ENCODE measurements at regions not wholly inside any gene's neighbourhood (a gene's known extent, or its start where the extent isn't known, plus 50 kb on each side); places are given as distances from the start of the nearest gene placed in this dataset.

- H3K9me3 ChIP-seq (ENCODE audit: insufficient read depth in 2 of 2, low read depth in 1 of 2, low read length in 1 of 2), result peaks cover 2 to 20% of the 10 kb centered on the region in 2 experiments; a peak in 1 of 4 replicates
- H3K9ac ChIP-seq (replicated peaks in 1 of 4; ENCODE audit: extremely low read depth in 1 of 4, low read depth in 3 of 4, low read length in 3 of 4), result no peak overlapping the region
- no peak overlapping the region for H2AFZ ChIP-seq (ENCODE audit: low read length)
- DNase-seq (ENCODE audit: low read depth in 1 of 2, low spot score in 2 of 2) (peak; percentile 13 to 42), FAIRE-seq (no peak)
- no peak overlapping the region for H2BK12ac ChIP-seq (ENCODE audit: low read depth, low read length)
- no peaks in the 10 kb centered on the region for H4K20me1 ChIP-seq (replicated peaks in 1 of 2; ENCODE audit: control insufficient read depth in 1 of 2, insufficient read depth in 2 of 2, low read length in 2 of 2)
- H3K79me2 ChIP-seq (ENCODE audit: control insufficient read depth in 1 of 2, insufficient read depth in 2 of 2, low read length in 2 of 2), result no peaks in the 10 kb centered on the region
- POLR2A ChIA-PET (ENCODE audit: partially characterized antibody), result no interaction called here
- H2BK20ac ChIP-seq (ENCODE audit: low read length), result no peak overlapping the region
- 68% methylated on average over 7 of the region's 7 CpGs; no CpG with 5 or more reads in 1 of the 2 experiments for WGBS, 2 experiments (ENCODE audit: extremely low coverage in 1 of 2, insufficient coverage in 1 of 2, insufficient read length in 1 of 2, insufficient replicate concordance in 2 of 2, low coverage in 1 of 2, low lambda C conversion rate in 2 of 2, missing lambda C conversion rate in 1 of 2)
- no peak overlapping the region for H3K18ac ChIP-seq (ENCODE audit: extremely low read depth, low read length)
- no peak overlapping the region for H3K23ac ChIP-seq (ENCODE audit: insufficient read length)
- H3K4me2 ChIP-seq (ENCODE audit: insufficient read depth in 1 of 2, low read depth in 2 of 2, low read length in 2 of 2), result no peak overlapping the region
- H2BK5ac ChIP-seq (ENCODE audit: low read depth, low read length), result no peak overlapping the region
- TF ChIP-seq CTCF (IDR thresholded peaks at IDR 0.05; ENCODE audit: control extremely low read depth in 1 of 3, insufficient read depth in 1 of 3, low read depth in 1 of 3, low read length in 3 of 3) (peak in 2 of 3 experiments; percentile 6 to 19; a peak in 2 of 4 replicates), TCF12 (IDR thresholded peaks at IDR 0.05; ENCODE audit: low read depth, low read length) (no peak)
- H3K56ac ChIP-seq (replicated peaks; ENCODE audit: insufficient read length, low read depth, low read length), result no peak overlapping the region
- no peak overlapping the region for H3K4ac ChIP-seq (replicated peaks; ENCODE audit: insufficient read length, low read depth, low read length)
- no peaks in the 10 kb centered on the region for H3K36me3 ChIP-seq (ENCODE audit: control insufficient read depth in 2 of 4, insufficient read depth in 4 of 4, low read length in 3 of 4)
- no peak overlapping the region for H2AK5ac ChIP-seq (ENCODE audit: low read depth, low read length)
- no peaks in the 10 kb centered on the region for H3K23me2 ChIP-seq (ENCODE audit: low read depth, low read length)
- H4K5ac ChIP-seq (ENCODE audit: insufficient read length, low read depth, low read length), result no peak overlapping the region
- H3K4me1 ChIP-seq (replicated peaks in 1 of 4; ENCODE audit: control insufficient read depth in 3 of 4, insufficient read depth in 4 of 4, low read length in 3 of 4), result no peaks in the 10 kb centered on the region
- H2BK15ac ChIP-seq (ENCODE audit: low read length), result no peak overlapping the region
- no peaks in the 10 kb centered on the region for H3K79me1 ChIP-seq (ENCODE audit: low read depth, low read length)
- H4K8ac ChIP-seq (ENCODE audit: extremely low read depth, insufficient read depth, low read length), result no peak overlapping the region
- no peak overlapping the region for H3K14ac ChIP-seq (ENCODE audit: insufficient read length)
- no peak overlapping the region for H3K4me3 ChIP-seq (ENCODE audit: extremely low read depth in 1 of 4, insufficient read depth in 2 of 4, low read depth in 3 of 4, low read length in 4 of 4)
- H4K91ac ChIP-seq (replicated peaks; ENCODE audit: insufficient read length, low read length), result no peak overlapping the region
- H3K27me3 ChIP-seq (replicated peaks in 1 of 4; ENCODE audit: control insufficient read depth in 3 of 4, extremely low read depth in 1 of 4, insufficient read depth in 3 of 4, low read length in 3 of 4), result no peaks in the 10 kb centered on the region
- H2BK120ac ChIP-seq (replicated peaks; ENCODE audit: low read depth, low read length), result no peak overlapping the region
- H3K27ac ChIP-seq (ENCODE audit: low read depth, low read length), result no peak overlapping the region
- CTCF ChIA-PET (ENCODE audit: partially characterized antibody), result no interaction called here
Observed at GRCh38 chrX:65871671-65872311, 168.1 kb downstream of the VSIG4 start.

Measured in H1 (cell line).